HepG2 (cell line): ENCODE measurements at regions not wholly inside any gene's neighbourhood (a gene's known extent, or its start where the extent isn't known, plus 50 kb on each side); places are given as distances from the start of the nearest gene placed in this dataset.

Experiments used
- ATAC-seq: fragments of 200-7000 bp; cut with Tn5 transposase; 3 replicates; pipeline ENCODE4 v1.9.1; 2020; ENCODE audit warnings: mild to moderate bottlenecking, moderate library complexity
- BruUV-seq: library from RNA; stranded (reverse); fragments of 400-500 nt; replicated peaks from 2 replicates; lab custom pipeline; 2021; lab: Mats Ljungman, UMichigan
- CTCF ChIA-PET: fragments of 300-600 bp; formaldehyde crosslinking; extraction: SDS; loops from one replicate; lab custom pipeline; 2021; ENCODE audit warnings: low total read pairs, inconsistent platforms, low intra/inter-chr PET ratio; lab: Yijun Ruan, JAX
- POLR2A ChIA-PET: fragments of 350-600 bp; sonication (Branson Sonifier 250); formaldehyde crosslinking; loops from one replicate; lab custom pipeline; 2020; ENCODE audit warnings: antibody characterized with exemption, inconsistent platforms; lab: Yijun Ruan, JAX
- DNase-seq: peaks from one replicate; pipeline ENCODE4 v3.0.0-alpha.2; 2015; ENCODE audit warnings: low spot score
- FAIRE-seq: peaks from 3 replicates; lab custom pipeline; 2011; peaks lifted over from hg19 to GRCh38; lab: Jason Lieb, UNC
- H2AFZ ChIP-seq: one replicate; pipeline ENCODE4 v1.6.1; 2011; ENCODE audit warnings: low read length, inconsistent platforms
- H3K27ac ChIP-seq: fragments of 300-600 bp; 3 replicates; pipeline ENCODE4 v1.8.0; 2011; ENCODE audit warnings: mixed run types, mild to moderate bottlenecking, mixed read lengths, low read length, inconsistent platforms; ENCODE audit not compliant: insufficient read depth; ENCODE audit errors: extremely low read length
- H3K27me3 ChIP-seq, 2 experiments: fragments of 200-600 bp in 1 of 2; 2 replicates in 1 of 2; 3 replicates in 1 of 2; pipeline versions ENCODE4 v1.6.0 to v1.8.0; 2011; ENCODE audit warnings: low read length in 2 of 2, mild to moderate bottlenecking in 2 of 2, moderate library complexity in 2 of 2, inconsistent platforms in 1 of 2; ENCODE audit not compliant: insufficient read depth in 2 of 2, control insufficient read depth in 1 of 2
- H3K36me3 ChIP-seq, 2 experiments: fragments of 200-600 bp in 1 of 2; replicated peaks in 1 of 2; 2 replicates in 1 of 2; 3 replicates in 1 of 2; pipeline versions ENCODE4 v1.5.1 to v1.8.0; 2011; ENCODE audit warnings: low read length in 2 of 2, inconsistent platforms in 1 of 2; ENCODE audit not compliant: insufficient read depth in 2 of 2, control insufficient read depth in 1 of 2
- H3K4me1 ChIP-seq: 2 replicates; pipeline ENCODE4 v1.5.1; 2012; ENCODE audit warnings: low read length, inconsistent platforms; ENCODE audit not compliant: insufficient read depth
- H3K4me2 ChIP-seq: 2 replicates; pipeline ENCODE4 v1.6.0; 2011; ENCODE audit warnings: low read depth, low read length, inconsistent platforms
- H3K4me3 ChIP-seq, 3 experiments: fragments of 200-600 bp in 1 of 3; sonication (generic), shearing (Covaris generic) in 1 of 3; replicated peaks in 1 of 3; 2 replicates each; pipeline ENCODE4 v1.5.1; 2011 to 2016; ENCODE audit warnings: low read length in 3 of 3, inconsistent platforms in 2 of 3, low read depth in 2 of 3, mild to moderate bottlenecking in 2 of 3, control low read depth in 1 of 3, mixed read lengths in 1 of 3; ENCODE audit not compliant: insufficient read depth in 1 of 3
- H3K79me2 ChIP-seq: one replicate; pipeline ENCODE4 v1.6.1; 2011; ENCODE audit warnings: low read length, inconsistent platforms; ENCODE audit not compliant: insufficient read depth
- H3K9ac ChIP-seq: 2 replicates; pipeline ENCODE4 v1.6.0; 2011; ENCODE audit warnings: mild to moderate bottlenecking, low read depth, low read length, inconsistent platforms; ENCODE audit not compliant: insufficient read depth
- H3K9me3 ChIP-seq: 2 replicates; pipeline ENCODE4 v1.5.1; 2012; ENCODE audit warnings: mild to moderate bottlenecking, low read length
- H4K20me1 ChIP-seq: 2 replicates; pipeline ENCODE4 v1.6.0; 2011; ENCODE audit warnings: inconsistent platforms, mild to moderate bottlenecking, low read length, moderate library complexity; ENCODE audit not compliant: insufficient read depth
- MTA3 ChIP-seq: sonication (generic); formaldehyde crosslinking; IDR thresholded peaks from 2 replicates; pipeline ENCODE4 v1.4.0; 2020; ENCODE audit warnings: missing genetic modification reagents
- NCOA2 ChIP-seq: sonication (generic); formaldehyde crosslinking; IDR thresholded peaks from 2 replicates; pipeline ENCODE4 v1.8.0; 2022; ENCODE audit warnings: inconsistent platforms
- WGBS: methylation state at CpG from one replicate; pipeline ENCODE4 v1.1.6; 2017; ENCODE audit warnings: low lambda C conversion rate; 5-methylcytosine and 5-hydroxymethylcytosine counted together
- in situ Hi-C: cut with HindIII; loops from 2 replicates; pipeline ENCODE4 v1.10.0; 2017; ENCODE audit warnings: low pct_unique_long_range_greater_than_20kb; ENCODE audit not compliant: extremely low pct_ligation_motif_present
- intact Hi-C: fragments of 100-400 bp; cut with micrococcal nuclease; formaldehyde crosslinking; loops from one replicate; pipeline ENCODE4 v1.10.0; 2022; ENCODE audit not compliant: unreplicated experiment
- TF ChIP-seq, protein P1 (sequence below): IDR thresholded peaks from 2 replicates; pipeline ENCODE4 v1.6.1; 2016; ENCODE audit warnings: mild to moderate bottlenecking
- TF ChIP-seq, protein P2 (sequence below): conservative IDR thresholded peaks from 2 replicates; pipeline ENCODE4 v1.6.1; 2018; ENCODE audit warnings: missing genetic modification reagents
- TF ChIP-seq, protein P3 (sequence below): sonication (generic); formaldehyde crosslinking; IDR thresholded peaks from 2 replicates; pipeline ENCODE4 v1.5.1; 2020; ENCODE audit warnings: missing genetic modification reagents, mild to moderate bottlenecking, borderline replicate concordance

DNA sequence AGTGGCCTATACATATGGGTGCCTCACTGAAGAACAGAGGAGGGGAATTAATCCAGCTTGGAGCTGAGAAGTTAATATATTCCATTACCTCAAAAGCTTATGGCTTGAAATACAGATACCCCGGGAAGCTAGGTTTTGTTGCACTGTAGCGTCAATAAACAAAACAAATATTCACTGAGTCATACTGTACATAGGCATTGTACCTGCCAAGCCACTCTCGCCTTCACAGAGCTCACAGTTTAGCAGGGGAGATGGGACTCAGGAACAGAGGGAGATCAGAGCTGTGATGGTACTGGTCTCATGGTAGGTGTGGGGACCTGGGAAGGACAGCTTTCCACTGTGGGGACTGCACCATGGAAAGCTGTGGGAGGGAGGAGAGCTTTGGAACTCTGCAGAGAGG lies 111.2 kb upstream of the ST6GAL2 start:
- DNase-seq, result no peak
- Histone ChIP-seq H3K4me1 (no peaks in the 10 kb centered on the region), H3K9me3 (no peaks in the 10 kb centered on the region), H3K9ac (no peak overlapping the region), H3K36me3 (no peaks in the 10 kb centered on the region), H2AFZ (no peak overlapping the region), H3K4me2 (no peak overlapping the region), H3K79me2 (no peaks in the 10 kb centered on the region), H3K27ac (no peak overlapping the region), H3K4me3 (no peak overlapping the region), H4K20me1 (no peaks in the 10 kb centered on the region), H3K27me3 (peaks cover 0 to 8% of the 10 kb centered on the region in 2 experiments; a peak in 3 of 5 replicates)
- no peak for ATAC-seq
- TF ChIP-seq, protein P1, sequence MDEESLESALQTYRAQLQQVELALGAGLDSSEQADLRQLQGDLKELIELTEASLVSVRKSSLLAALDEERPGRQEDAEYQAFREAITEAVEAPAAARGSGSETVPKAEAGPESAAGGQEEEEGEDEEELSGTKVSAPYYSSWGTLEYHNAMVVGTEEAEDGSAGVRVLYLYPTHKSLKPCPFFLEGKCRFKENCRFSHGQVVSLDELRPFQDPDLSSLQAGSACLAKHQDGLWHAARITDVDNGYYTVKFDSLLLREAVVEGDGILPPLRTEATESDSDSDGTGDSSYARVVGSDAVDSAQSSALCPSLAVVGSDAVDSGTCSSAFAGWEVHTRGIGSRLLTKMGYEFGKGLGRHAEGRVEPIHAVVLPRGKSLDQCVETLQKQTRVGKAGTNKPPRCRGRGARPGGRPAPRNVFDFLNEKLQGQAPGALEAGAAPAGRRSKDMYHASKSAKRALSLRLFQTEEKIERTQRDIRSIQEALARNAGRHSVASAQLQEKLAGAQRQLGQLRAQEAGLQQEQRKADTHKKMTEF, result no peak
- TF ChIP-seq, protein P2, sequence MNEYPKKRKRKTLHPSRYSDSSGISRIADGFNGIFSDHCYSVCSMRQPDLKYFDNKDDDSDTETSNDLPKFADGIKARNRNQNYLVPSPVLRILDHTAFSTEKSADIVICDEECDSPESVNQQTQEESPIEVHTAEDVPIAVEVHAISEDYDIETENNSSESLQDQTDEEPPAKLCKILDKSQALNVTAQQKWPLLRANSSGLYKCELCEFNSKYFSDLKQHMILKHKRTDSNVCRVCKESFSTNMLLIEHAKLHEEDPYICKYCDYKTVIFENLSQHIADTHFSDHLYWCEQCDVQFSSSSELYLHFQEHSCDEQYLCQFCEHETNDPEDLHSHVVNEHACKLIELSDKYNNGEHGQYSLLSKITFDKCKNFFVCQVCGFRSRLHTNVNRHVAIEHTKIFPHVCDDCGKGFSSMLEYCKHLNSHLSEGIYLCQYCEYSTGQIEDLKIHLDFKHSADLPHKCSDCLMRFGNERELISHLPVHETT, result no peak
- no peak for TF ChIP-seq MTA3 (CRISPR knock-in tag)
- no peak for FAIRE-seq
- BruUV-seq, result no TSS peak
- ChIA-PET CTCF (no interaction called here), POLR2A (no interaction called here)
- WGBS, result 2% methylated on average over 3 of the region's 3 CpGs
- in situ Hi-C loops, result no loop called here
- intact Hi-C loops, result no loop called here

DNA sequence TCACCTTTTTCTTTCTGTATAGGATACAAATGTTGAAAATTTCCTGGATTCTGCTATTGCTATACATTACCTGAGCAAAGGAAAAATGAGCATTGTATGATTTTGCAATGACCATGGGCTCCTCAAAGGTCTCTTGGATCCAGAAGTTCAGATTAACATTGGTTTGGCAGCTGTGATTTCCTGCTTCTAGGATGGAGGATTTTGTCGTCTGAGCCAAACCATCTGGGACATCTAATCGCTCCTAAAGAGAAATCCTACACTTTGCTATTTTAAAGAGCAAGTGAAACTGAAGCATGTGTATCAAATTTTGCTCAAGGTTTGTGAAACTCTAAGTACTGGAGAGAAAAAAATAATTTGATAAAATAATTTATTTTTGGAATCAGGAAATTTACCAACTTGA lies 115.1 kb upstream of the ST6GAL2 start:
- ChIA-PET CTCF (no interaction called here), POLR2A (no interaction called here)
- H3K4me3 ChIP-seq, result no peak overlapping the region
- intact Hi-C loops, result no loop called here
- H3K27me3 ChIP-seq, result peaks cover 0 to under 1% of the 10 kb centered on the region in 2 experiments; a peak in 2 of 5 replicates
- no peak overlapping the region for H3K4me2 ChIP-seq
- H3K36me3 ChIP-seq, result no peaks in the 10 kb centered on the region
- DNase-seq (no peak), ATAC-seq (no peak), FAIRE-seq (no peak)
- TF ChIP-seq NCOA2 (CRISPR knock-in tag), result no peak
- TF ChIP-seq, protein P3, sequence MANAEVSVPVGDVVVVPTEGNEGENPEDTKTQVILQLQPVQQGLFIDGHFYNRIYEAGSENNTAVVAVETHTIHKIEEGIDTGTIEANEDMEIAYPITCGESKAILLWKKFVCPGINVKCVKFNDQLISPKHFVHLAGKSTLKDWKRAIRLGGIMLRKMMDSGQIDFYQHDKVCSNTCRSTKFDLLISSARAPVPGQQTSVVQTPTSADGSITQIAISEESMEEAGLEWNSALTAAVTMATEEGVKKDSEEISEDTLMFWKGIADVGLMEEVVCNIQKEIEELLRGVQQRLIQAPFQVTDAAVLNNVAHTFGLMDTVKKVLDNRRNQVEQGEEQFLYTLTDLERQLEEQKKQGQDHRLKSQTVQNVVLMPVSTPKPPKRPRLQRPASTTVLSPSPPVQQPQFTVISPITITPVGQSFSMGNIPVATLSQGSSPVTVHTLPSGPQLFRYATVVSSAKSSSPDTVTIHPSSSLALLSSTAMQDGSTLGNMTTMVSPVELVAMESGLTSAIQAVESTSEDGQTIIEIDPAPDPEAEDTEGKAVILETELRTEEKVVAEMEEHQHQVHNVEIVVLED (CRISPR knock-in tag), result no peak
- TF ChIP-seq, all 625 proteins: peak for 0
- no peaks in the 10 kb centered on the region for H4K20me1 ChIP-seq
- H3K79me2 ChIP-seq, result no peaks in the 10 kb centered on the region
- H3K27ac ChIP-seq, result no peak overlapping the region
- H3K9me3 ChIP-seq, result no peaks in the 10 kb centered on the region
- no peak overlapping the region for H2AFZ ChIP-seq
- H3K9ac ChIP-seq, result no peak overlapping the region
- no peaks in the 10 kb centered on the region for H3K4me1 ChIP-seq
- no TSS peak for BruUV-seq
- 0% methylated on average over 2 of the region's 2 CpGs for WGBS
- in situ Hi-C loops, result no loop called here
